HepG2 (cell line): ENCODE measurements at regions not wholly inside any gene's neighbourhood (a gene's known extent, or its start where the extent isn't known, plus 50 kb on each side); places are given as distances from the start of the nearest gene placed in this dataset.

Experiments
- BRF2 ChIP-seq: sonication (generic); formaldehyde crosslinking; IDR thresholded peaks from 2 replicates; pipeline ENCODE4 v1.8.1; 2022; ENCODE audit warnings: mild to moderate bottlenecking, missing genetic modification reagents
- FOXM1 ChIP-seq: sonication (generic); formaldehyde crosslinking; IDR thresholded peaks from 2 replicates; pipeline ENCODE4 v1.5.0; 2020; ENCODE audit warnings: missing genetic modification reagents
- NR2F1 ChIP-seq, 2 experiments: fragments of 450-650 bp in 1 of 2; formaldehyde crosslinking in 1 of 2; IDR thresholded peaks; 2 replicates each; pipeline versions ENCODE4 v1.5.0 to v1.6.1; 2016 to 2020; ENCODE audit warnings: mild to moderate bottlenecking in 1 of 2, missing compliant biosample characterization in 1 of 2, missing genetic modification reagents in 1 of 2, moderate library complexity in 1 of 2

DNA sequence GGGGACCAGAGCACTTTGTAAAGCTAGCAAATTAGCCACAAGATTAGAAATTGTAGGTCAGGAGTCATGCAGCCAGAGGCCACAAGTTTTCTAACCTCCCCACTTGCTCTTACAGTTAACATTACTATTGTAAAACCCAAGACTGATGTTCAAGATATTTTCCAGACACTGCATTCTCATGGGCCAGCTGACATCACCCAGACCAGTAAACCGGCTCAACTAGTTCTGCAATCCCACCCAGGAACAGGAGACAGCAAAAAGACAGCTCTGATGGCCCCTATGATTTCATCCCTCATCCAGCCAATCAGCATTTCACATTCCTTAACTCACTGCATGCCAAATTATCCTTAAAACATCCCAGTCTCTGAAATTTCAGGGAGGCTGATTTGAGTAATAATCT is 178.5 kb downstream of the PRR20E start:
- TF ChIP-seq BRF2 (CRISPR knock-in tag) (no peak), FOXM1 (CRISPR knock-in tag) (no peak), NR2F1 (CRISPR knock-in tag; IDR thresholded peaks at IDR 0.05) (no peak)
